SK-N-SH (cell line): ENCODE measurements at regions not wholly inside any gene's neighbourhood (a gene's known extent, or its start where the extent isn't known, plus 50 kb on each side); places are given as distances from the start of the nearest gene placed in this dataset.

Experiments used
- CTCF ChIA-PET: fragments of 300-600, 350-600 bp; formaldehyde crosslinking; extraction: SDS; loops from one replicate; lab custom pipeline; 2021; lab: Yijun Ruan, JAX
- POLR2A ChIA-PET: fragments of 350-600 bp; sonication (Branson Sonifier 250); formaldehyde crosslinking; extraction: SDS; loops from one replicate; lab custom pipeline; 2020; ENCODE audit warnings: antibody characterized with exemption, inconsistent platforms; lab: Yijun Ruan, JAX
- DNase-seq: peaks from one replicate; pipeline ENCODE4 v3.0.0; 2012
- H2AFZ ChIP-seq: fragments of 200-600 bp; sonication (generic); 2 replicates; pipeline ENCODE4 v1.8.1; 2016; ENCODE audit warnings: antibody characterized with exemption, mild to moderate bottlenecking, low read depth
- H3F3A ChIP-seq: fragments of 200-600 bp; sonication (generic); replicated peaks from 2 replicates; pipeline ENCODE3; 2016; ENCODE audit warnings: antibody characterized with exemption, mild to moderate bottlenecking; ENCODE audit not compliant: insufficient read depth
- H3K27ac ChIP-seq, 2 experiments: fragments of 200-500 bp in 1 of 2; fragments of 200-600 bp in 1 of 2; sonication (Bioruptor generic) in 1 of 2; sonication (generic), shearing (Covaris generic) in 1 of 2; 2 replicates each; pipeline versions ENCODE4 v1.5.1 to v1.6.1; 2014 to 2016; ENCODE audit warnings: low read depth in 2 of 2, inconsistent platforms in 1 of 2, low read length in 1 of 2, mild to moderate bottlenecking in 1 of 2, mixed read lengths in 1 of 2
- H3K27me3 ChIP-seq: fragments of 200-600 bp; sonication (generic), shearing (Covaris generic); 2 replicates; pipeline ENCODE4 v1.6.1; 2016; ENCODE audit warnings: mixed run types; ENCODE audit not compliant: insufficient read depth
- H3K36me3 ChIP-seq, 2 experiments: fragments of 200-500 bp in 1 of 2; fragments of 200-600 bp in 1 of 2; sonication (Bioruptor generic) in 1 of 2; sonication (generic) in 1 of 2; replicated peaks in 1 of 2; 2 replicates each; pipeline versions ENCODE3 to v1.5.1; 2014 to 2016; ENCODE audit warnings: low read length in 1 of 2, mild to moderate bottlenecking in 1 of 2; ENCODE audit not compliant: insufficient read depth in 2 of 2, control insufficient read depth in 1 of 2
- H3K4me1 ChIP-seq, 2 experiments: fragments of 200-500 bp in 1 of 2; fragments of 200-600 bp in 1 of 2; sonication (Bioruptor generic) in 1 of 2; sonication (generic), shearing (Covaris generic) in 1 of 2; 2 replicates each; pipeline versions ENCODE4 v1.5.1 to v1.6.1; 2014 to 2016; ENCODE audit warnings: low read depth in 1 of 2, low read length in 1 of 2, mixed run types in 1 of 2; ENCODE audit not compliant: insufficient read depth in 2 of 2, control insufficient read depth in 1 of 2
- H3K4me2 ChIP-seq: fragments of 200-600 bp; sonication (generic), shearing (Covaris generic); 2 replicates; pipeline ENCODE4 v1.6.1; 2017; ENCODE audit warnings: mixed run types
- H3K4me3 ChIP-seq, 2 experiments: fragments of 200-500 bp in 1 of 2; fragments of 200-600 bp in 1 of 2; sonication (Bioruptor generic) in 1 of 2; sonication (generic), shearing (Covaris generic) in 1 of 2; 2 replicates each; pipeline versions ENCODE4 v1.5.1 to v1.8.1; 2014 to 2016; ENCODE audit warnings: low read depth in 2 of 2, inconsistent platforms in 1 of 2, low read length in 1 of 2, mild to moderate bottlenecking in 1 of 2, mixed read lengths in 1 of 2, moderate library complexity in 1 of 2
- H3K79me2 ChIP-seq: fragments of 200-600 bp; sonication (generic); 2 replicates; pipeline ENCODE4 v1.8.1; 2017; ENCODE audit warnings: mild to moderate bottlenecking; ENCODE audit not compliant: insufficient read depth
- H3K9ac ChIP-seq: fragments of 200-600 bp; sonication (generic); 2 replicates; pipeline ENCODE4 v1.6.1; 2017; ENCODE audit warnings: mixed run types
- H3K9me2 ChIP-seq: fragments of 200-600 bp; sonication (generic); 2 replicates; pipeline ENCODE4 v1.6.1; 2017; ENCODE audit warnings: mixed run types
- H3K9me3 ChIP-seq: fragments of 200-600 bp; sonication (generic); 2 replicates; pipeline ENCODE4 v1.6.1; 2017; ENCODE audit warnings: mixed run types, mild to moderate bottlenecking, moderate library complexity
- H4K20me1 ChIP-seq: fragments of 200-600 bp; sonication (generic); 2 replicates; pipeline ENCODE4 v1.6.1; 2017; ENCODE audit warnings: mild to moderate bottlenecking, mixed run types; ENCODE audit not compliant: insufficient read depth
- CHD2 ChIP-seq: fragments of 150-350 bp; IDR thresholded peaks from 2 replicates; pipeline ENCODE4 v1.6.1; 2018; ENCODE audit warnings: low read length; ENCODE audit not compliant: partially characterized antibody
- ELF1 ChIP-seq: IDR thresholded peaks from 2 replicates; pipeline ENCODE4 v1.4.0; 2012
- EP300 ChIP-seq, 2 experiments: IDR thresholded peaks; 2 replicates each; pipeline versions ENCODE4 v1.4.0 to v1.6.1; 2012; ENCODE audit warnings: borderline replicate concordance in 1 of 2, low read depth in 1 of 2, low read length in 1 of 2
- FOSL2 ChIP-seq: IDR thresholded peaks from 2 replicates; pipeline ENCODE4 v1.4.0; 2012; ENCODE audit warnings: low read depth, mild to moderate bottlenecking, moderate library complexity, borderline replicate concordance
- GABPA ChIP-seq: IDR thresholded peaks from 2 replicates; pipeline ENCODE4 v1.4.0; 2012; ENCODE audit warnings: low read depth, mild to moderate bottlenecking
- GATA2 ChIP-seq: sonication (generic); formaldehyde crosslinking; IDR thresholded peaks from 2 replicates; pipeline ENCODE4 v1.5.0; 2020; ENCODE audit warnings: mild to moderate bottlenecking, missing genetic modification reagents
- JUND ChIP-seq: IDR thresholded peaks from 2 replicates; pipeline ENCODE4 v1.4.0; 2012
- MXI1 ChIP-seq: IDR thresholded peaks from 2 replicates; pipeline ENCODE4 v1.6.1; 2012; ENCODE audit warnings: mild to moderate bottlenecking, low read depth, low read length, improper control_type of control experiment
- POLR2AphosphoS5 ChIP-seq: IDR thresholded peaks from 2 replicates; pipeline ENCODE4 v1.6.1; 2012; ENCODE audit warnings: low read depth, low read length
- RCOR1 ChIP-seq: fragments of 150-350 bp; IDR thresholded peaks from 2 replicates; pipeline ENCODE4 v1.6.1; 2017; ENCODE audit warnings: antibody characterized with exemption, low read length
- RXRA ChIP-seq: IDR thresholded peaks from 2 replicates; pipeline ENCODE4 v1.4.0; 2012; ENCODE audit warnings: low read depth, mild to moderate bottlenecking, borderline replicate concordance
- SIN3A ChIP-seq: IDR thresholded peaks from 2 replicates; pipeline ENCODE4 v1.6.1; 2012; ENCODE audit warnings: low read depth, mild to moderate bottlenecking, low read length, moderate library complexity, borderline replicate concordance
- TAF1 ChIP-seq: IDR thresholded peaks from 2 replicates; pipeline ENCODE4 v1.6.1; 2012; ENCODE audit warnings: low read depth, mild to moderate bottlenecking, low read length, moderate library complexity, borderline replicate concordance
- TCF12 ChIP-seq: IDR thresholded peaks from 2 replicates; pipeline ENCODE4 v1.4.0; 2012
- YY1 ChIP-seq: IDR thresholded peaks from 2 replicates; pipeline ENCODE4 v1.4.0; 2012; ENCODE audit warnings: low read depth, mild to moderate bottlenecking
- WGBS: methylation state at CpG from one replicate; pipeline ENCODE4 v1.1.6; 2017; ENCODE audit warnings: low lambda C conversion rate; 5-methylcytosine and 5-hydroxymethylcytosine counted together
- TF ChIP-seq, protein P1 (sequence below): IDR thresholded peaks from 2 replicates; pipeline ENCODE4 v1.4.0; 2012; ENCODE audit warnings: low read depth
- TF ChIP-seq, protein P2 (sequence below): IDR thresholded peaks from 2 replicates; pipeline ENCODE4 v1.4.0; 2012; ENCODE audit warnings: low read depth, borderline replicate concordance
- TF ChIP-seq, protein P3 (sequence below): fragments of 150-350 bp; IDR thresholded peaks from 2 replicates; pipeline ENCODE4 v1.6.1; 2016; ENCODE audit warnings: mild to moderate bottlenecking, low read depth, low read length
- TF ChIP-seq, protein P4 (sequence below): IDR thresholded peaks from 2 replicates; pipeline ENCODE4 v1.6.1; 2012; ENCODE audit warnings: mild to moderate bottlenecking, low read depth, low read length, moderate library complexity

DNA sequence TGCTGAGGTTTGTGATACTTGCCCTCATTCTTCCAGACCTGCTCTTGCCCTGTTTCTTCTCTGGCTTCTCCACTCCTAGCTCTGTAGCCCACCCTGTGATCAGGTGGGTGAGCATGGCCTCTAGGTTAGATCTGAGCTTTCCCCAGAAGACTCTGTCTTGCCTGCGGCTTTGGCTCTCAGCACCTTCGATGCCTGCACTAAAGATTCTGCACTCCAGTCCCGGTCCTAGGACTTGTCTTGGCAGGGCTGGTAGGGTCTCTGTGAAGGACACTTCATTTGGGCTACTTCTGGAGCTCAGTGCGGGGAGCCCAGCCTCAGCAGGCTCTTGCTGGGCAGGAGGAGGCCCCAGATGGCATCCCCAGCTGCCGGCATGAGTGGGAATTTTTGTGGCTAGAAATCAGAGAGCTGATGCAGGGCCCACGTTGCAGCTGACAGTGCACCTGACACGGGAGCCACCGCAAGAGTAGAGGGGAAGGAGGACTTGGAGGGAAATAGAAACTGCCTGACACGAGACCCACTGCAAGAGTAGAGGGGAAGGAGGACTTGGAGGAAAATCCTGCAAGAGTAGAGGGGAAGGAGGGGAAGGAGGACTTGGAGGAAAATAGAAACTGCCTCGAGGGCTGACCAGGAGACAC lies 226.9 kb upstream of the B3GAT1 start:
- CTCF ChIA-PET: interaction anchor here (1.3 to 1.4 kb wide), 2 partner anchors 230 to 253 kb away, joined by 3 read pairs; no protein-coding TSS in a partner anchor
- no peaks in the 10 kb centered on the region for H3F3A ChIP-seq
- H3K4me3 ChIP-seq: no peak overlapping the region
- H3K9me2 ChIP-seq: no peaks in the 10 kb centered on the region
- H3K9ac ChIP-seq: no peak overlapping the region
- no peaks in the 10 kb centered on the region for H3K36me3 ChIP-seq
- H3K4me1 ChIP-seq: peaks cover 0 to 11% of the 10 kb centered on the region in 2 experiments; a peak in 2 of 4 replicates
- DNase-seq: no peak
- no peaks in the 10 kb centered on the region for H3K9me3 ChIP-seq
- no peaks in the 10 kb centered on the region for H3K79me2 ChIP-seq
- TF ChIP-seq POLR2AphosphoS5: no peak
- TF ChIP-seq, protein P1, sequence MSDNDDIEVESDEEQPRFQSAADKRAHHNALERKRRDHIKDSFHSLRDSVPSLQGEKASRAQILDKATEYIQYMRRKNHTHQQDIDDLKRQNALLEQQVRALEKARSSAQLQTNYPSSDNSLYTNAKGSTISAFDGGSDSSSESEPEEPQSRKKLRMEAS: no peak
- TF ChIP-seq RXRA: no peak
- TF ChIP-seq, protein P2, sequence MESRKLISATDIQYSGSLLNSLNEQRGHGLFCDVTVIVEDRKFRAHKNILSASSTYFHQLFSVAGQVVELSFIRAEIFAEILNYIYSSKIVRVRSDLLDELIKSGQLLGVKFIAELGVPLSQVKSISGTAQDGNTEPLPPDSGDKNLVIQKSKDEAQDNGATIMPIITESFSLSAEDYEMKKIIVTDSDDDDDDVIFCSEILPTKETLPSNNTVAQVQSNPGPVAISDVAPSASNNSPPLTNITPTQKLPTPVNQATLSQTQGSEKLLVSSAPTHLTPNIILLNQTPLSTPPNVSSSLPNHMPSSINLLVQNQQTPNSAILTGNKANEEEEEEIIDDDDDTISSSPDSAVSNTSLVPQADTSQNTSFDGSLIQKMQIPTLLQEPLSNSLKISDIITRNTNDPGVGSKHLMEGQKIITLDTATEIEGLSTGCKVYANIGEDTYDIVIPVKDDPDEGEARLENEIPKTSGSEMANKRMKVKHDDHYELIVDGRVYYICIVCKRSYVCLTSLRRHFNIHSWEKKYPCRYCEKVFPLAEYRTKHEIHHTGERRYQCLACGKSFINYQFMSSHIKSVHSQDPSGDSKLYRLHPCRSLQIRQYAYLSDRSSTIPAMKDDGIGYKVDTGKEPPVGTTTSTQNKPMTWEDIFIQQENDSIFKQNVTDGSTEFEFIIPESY: no peak
- TF ChIP-seq ELF1: no peak
- TF ChIP-seq, protein P3, sequence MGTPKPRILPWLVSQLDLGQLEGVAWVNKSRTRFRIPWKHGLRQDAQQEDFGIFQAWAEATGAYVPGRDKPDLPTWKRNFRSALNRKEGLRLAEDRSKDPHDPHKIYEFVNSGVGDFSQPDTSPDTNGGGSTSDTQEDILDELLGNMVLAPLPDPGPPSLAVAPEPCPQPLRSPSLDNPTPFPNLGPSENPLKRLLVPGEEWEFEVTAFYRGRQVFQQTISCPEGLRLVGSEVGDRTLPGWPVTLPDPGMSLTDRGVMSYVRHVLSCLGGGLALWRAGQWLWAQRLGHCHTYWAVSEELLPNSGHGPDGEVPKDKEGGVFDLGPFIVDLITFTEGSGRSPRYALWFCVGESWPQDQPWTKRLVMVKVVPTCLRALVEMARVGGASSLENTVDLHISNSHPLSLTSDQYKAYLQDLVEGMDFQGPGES: no peak
- no peak for TF ChIP-seq SIN3A
- no peak for TF ChIP-seq CHD2
- no peak for TF ChIP-seq FOSL2
- no peak for TF ChIP-seq TAF1
- no peak for TF ChIP-seq MXI1
- TF ChIP-seq GABPA: no peak
- TF ChIP-seq EP300 (IDR thresholded peaks at IDR 0.05; ENCODE audit: borderline replicate concordance in 1 of 2, low read depth in 1 of 2, low read length in 1 of 2): no peak
- TF ChIP-seq RCOR1: no peak
- no peak for TF ChIP-seq YY1
- TF ChIP-seq GATA2 (CRISPR knock-in tag): no peak
- TF ChIP-seq, protein P4, sequence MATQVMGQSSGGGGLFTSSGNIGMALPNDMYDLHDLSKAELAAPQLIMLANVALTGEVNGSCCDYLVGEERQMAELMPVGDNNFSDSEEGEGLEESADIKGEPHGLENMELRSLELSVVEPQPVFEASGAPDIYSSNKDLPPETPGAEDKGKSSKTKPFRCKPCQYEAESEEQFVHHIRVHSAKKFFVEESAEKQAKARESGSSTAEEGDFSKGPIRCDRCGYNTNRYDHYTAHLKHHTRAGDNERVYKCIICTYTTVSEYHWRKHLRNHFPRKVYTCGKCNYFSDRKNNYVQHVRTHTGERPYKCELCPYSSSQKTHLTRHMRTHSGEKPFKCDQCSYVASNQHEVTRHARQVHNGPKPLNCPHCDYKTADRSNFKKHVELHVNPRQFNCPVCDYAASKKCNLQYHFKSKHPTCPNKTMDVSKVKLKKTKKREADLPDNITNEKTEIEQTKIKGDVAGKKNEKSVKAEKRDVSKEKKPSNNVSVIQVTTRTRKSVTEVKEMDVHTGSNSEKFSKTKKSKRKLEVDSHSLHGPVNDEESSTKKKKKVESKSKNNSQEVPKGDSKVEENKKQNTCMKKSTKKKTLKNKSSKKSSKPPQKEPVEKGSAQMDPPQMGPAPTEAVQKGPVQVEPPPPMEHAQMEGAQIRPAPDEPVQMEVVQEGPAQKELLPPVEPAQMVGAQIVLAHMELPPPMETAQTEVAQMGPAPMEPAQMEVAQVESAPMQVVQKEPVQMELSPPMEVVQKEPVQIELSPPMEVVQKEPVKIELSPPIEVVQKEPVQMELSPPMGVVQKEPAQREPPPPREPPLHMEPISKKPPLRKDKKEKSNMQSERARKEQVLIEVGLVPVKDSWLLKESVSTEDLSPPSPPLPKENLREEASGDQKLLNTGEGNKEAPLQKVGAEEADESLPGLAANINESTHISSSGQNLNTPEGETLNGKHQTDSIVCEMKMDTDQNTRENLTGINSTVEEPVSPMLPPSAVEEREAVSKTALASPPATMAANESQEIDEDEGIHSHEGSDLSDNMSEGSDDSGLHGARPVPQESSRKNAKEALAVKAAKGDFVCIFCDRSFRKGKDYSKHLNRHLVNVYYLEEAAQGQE: no peak
- no peak for TF ChIP-seq TCF12
- TF ChIP-seq JUND: no peak
- no peak overlapping the region for H3K27ac ChIP-seq
- WGBS: 28% methylated on average over 10 of the region's 10 CpGs
- no peak overlapping the region for H3K4me2 ChIP-seq
- no peak overlapping the region for H2AFZ ChIP-seq
- no peaks in the 10 kb centered on the region for H3K27me3 ChIP-seq
- POLR2A ChIA-PET: no interaction called here
- no peaks in the 10 kb centered on the region for H4K20me1 ChIP-seq
